Suprapubic skin (tissue), 4 donors: ENCODE measurements at regions not wholly inside any gene's neighbourhood (a gene's known extent, or its start where the extent isn't known, plus 50 kb on each side); places are given as distances from the start of the nearest gene placed in this dataset.

Experiments
- DNase-seq, 2 donors: peaks; one replicate each; pipeline ENCODE4 v3.0.0-alpha.2; 2019; ENCODE audit warnings: low spot score in 2 of 2
- H3K27ac ChIP-seq: fragments of 200-600 bp; sonication (generic); one replicate; pipeline ENCODE4 v1.5.1; 2019
- H3K27me3 ChIP-seq: fragments of 200-600 bp; sonication (generic); one replicate; pipeline ENCODE4 v1.5.1; 2019
- H3K36me3 ChIP-seq: fragments of 200-600 bp; sonication (generic); one replicate; pipeline ENCODE4 v1.5.1; 2019
- H3K4me1 ChIP-seq: fragments of 200-600 bp; sonication (generic); one replicate; pipeline ENCODE4 v1.5.1; 2019
- H3K4me3 ChIP-seq: fragments of 200-600 bp; sonication (generic); one replicate; pipeline ENCODE4 v1.5.1; 2019; ENCODE audit warnings: mild to moderate bottlenecking
- H3K9me3 ChIP-seq: fragments of 200-600 bp; sonication (generic); one replicate; pipeline ENCODE4 v1.5.1; 2019
- EP300 ChIP-seq: sonication (generic); formaldehyde crosslinking; IDR thresholded peaks from one replicate; pipeline ENCODE4 v1.6.1; 2017; ENCODE audit warnings: antibody characterized with exemption
- POLR2A ChIP-seq, 2 donors: fragments of 450-650 bp; IDR thresholded peaks; one replicate each; pipeline ENCODE4 v1.6.1; 2017; ENCODE audit warnings: antibody characterized with exemption in 2 of 2, mild to moderate bottlenecking in 2 of 2, moderate library complexity in 2 of 2
- POLR2AphosphoS5 ChIP-seq, 3 donors: sonication (generic); formaldehyde crosslinking; IDR thresholded peaks; one replicate each; pipeline ENCODE4 v1.6.1; 2017; ENCODE audit warnings: antibody characterized with exemption in 3 of 3
- WGBS: methylation state at CpG from one replicate; pipeline ENCODE4 v1.1.5; 2018; 5-methylcytosine and 5-hydroxymethylcytosine counted together
- TF ChIP-seq, protein P1 (sequence below), 2 donors: fragments of 200-600 bp in 1 of 2; fragments of 450-650 bp in 1 of 2; sonication (generic) in 1 of 2; IDR thresholded peaks; one replicate each; pipeline ENCODE4 v1.5.1; 2016 to 2019; ENCODE audit warnings: antibody characterized with exemption in 2 of 2, mild to moderate bottlenecking in 1 of 2, moderate library complexity in 1 of 2

DNA sequence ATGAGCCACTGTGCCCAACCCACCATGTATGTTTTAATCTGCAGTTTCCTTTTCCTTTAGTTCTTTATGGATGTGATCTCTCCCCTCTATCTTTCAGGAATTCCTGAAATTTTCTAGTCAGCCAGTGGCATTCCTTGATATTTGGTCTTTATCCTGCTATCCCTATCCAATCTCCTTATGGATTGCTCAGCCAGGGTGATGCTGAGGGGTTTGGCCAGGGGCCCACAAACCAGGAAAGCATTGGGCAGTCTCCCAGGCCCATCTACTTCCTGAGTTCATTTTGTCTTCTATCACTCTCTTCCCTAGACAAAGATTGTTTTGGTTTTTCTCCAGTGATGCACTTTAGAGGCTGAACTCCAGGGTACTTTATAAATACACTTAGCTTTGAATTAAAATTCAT lies 115.9 kb downstream of the KATNIP start:
- Histone ChIP-seq H3K27ac (no peak overlapping the region), H3K27me3 (no peaks in the 10 kb centered on the region), H3K4me3 (no peak overlapping the region), H3K9me3 (no peaks in the 10 kb centered on the region), H3K36me3 (no peaks in the 10 kb centered on the region), H3K4me1 (no peaks in the 10 kb centered on the region)
- TF ChIP-seq POLR2AphosphoS5 (IDR thresholded peaks at IDR 0.05) (no peak), EP300 (no peak)
- DNase-seq, result no peak

DNA sequence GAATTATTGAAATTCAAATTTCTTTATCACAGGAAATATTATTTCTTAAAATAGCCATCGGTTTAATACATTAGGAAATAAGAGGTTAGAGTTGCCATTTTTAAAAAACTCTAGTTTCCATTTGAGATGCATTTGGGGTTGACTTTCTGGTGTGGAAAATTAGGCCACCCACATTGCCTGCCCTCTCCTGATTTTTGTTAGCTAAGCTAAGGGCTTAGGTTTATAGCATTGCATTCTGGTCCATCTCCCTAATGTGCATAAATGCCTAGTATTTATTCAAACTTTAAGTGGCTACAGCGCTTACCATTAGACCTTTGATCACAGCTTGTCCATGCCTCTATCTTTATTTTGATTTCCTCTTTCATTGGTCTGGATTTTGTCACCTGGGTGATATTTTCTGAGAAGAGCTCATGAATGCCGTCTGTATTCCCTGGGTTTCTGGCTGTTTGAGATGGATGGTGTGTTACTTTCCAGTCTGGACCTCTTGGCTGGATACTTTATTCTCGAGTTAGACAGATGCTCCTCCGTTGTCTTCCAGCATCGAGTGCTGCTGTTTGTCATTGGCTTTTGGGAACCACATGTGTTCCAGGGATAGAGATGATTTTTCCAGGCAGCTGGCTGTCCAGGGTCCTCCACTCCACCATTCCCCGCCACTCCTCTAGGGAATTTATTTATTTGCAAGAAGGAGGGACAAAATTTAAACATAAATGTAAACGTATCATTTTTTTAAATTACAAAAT lies 120.3 kb downstream of the KATNIP start:
- 78% methylated on average over 8 of the region's 8 CpGs for WGBS
- no peak for DNase-seq
- H3K27ac ChIP-seq, result no peak overlapping the region
- no peaks in the 10 kb centered on the region for H3K36me3 ChIP-seq
- no peaks in the 10 kb centered on the region for H3K27me3 ChIP-seq
- TF ChIP-seq, protein P1, sequence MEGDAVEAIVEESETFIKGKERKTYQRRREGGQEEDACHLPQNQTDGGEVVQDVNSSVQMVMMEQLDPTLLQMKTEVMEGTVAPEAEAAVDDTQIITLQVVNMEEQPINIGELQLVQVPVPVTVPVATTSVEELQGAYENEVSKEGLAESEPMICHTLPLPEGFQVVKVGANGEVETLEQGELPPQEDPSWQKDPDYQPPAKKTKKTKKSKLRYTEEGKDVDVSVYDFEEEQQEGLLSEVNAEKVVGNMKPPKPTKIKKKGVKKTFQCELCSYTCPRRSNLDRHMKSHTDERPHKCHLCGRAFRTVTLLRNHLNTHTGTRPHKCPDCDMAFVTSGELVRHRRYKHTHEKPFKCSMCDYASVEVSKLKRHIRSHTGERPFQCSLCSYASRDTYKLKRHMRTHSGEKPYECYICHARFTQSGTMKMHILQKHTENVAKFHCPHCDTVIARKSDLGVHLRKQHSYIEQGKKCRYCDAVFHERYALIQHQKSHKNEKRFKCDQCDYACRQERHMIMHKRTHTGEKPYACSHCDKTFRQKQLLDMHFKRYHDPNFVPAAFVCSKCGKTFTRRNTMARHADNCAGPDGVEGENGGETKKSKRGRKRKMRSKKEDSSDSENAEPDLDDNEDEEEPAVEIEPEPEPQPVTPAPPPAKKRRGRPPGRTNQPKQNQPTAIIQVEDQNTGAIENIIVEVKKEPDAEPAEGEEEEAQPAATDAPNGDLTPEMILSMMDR (IDR thresholded peaks at IDR 0.05), result no peak
- TF ChIP-seq EP300 (no peak), POLR2AphosphoS5 (IDR thresholded peaks at IDR 0.05) (no peak), POLR2A (IDR thresholded peaks at IDR 0.05) (no peak)
- no peak overlapping the region for H3K4me3 ChIP-seq
- no peaks in the 10 kb centered on the region for H3K9me3 ChIP-seq
- no peaks in the 10 kb centered on the region for H3K4me1 ChIP-seq

DNA sequence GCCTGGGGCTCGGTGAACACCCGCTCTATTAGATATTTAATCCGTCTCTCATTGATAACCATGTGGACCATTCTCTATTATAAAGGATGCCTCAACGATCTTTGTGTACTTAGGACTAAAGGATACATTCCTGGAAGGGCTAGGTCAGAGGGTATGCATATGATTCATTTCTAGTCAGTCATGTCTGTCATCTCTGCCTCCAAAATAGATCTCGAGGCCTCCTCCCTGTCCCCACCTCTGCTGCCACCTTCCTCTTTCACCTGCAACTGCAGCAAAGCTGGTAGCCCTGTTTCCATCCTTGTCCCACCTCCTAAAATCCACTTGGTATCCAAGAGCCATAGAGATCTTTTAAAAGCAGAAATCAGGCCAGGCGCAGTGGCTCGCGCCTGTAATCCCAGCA lies 121.5 kb downstream of the KATNIP start:
- DNase-seq, result no peak
- Histone ChIP-seq H3K36me3 (no peaks in the 10 kb centered on the region), H3K4me1 (no peaks in the 10 kb centered on the region), H3K27ac (no peak overlapping the region), H3K4me3 (no peak overlapping the region), H3K9me3 (no peaks in the 10 kb centered on the region), H3K27me3 (no peaks in the 10 kb centered on the region)
- TF ChIP-seq POLR2AphosphoS5 (IDR thresholded peaks at IDR 0.05) (no peak), EP300 (no peak), POLR2A (IDR thresholded peaks at IDR 0.05) (no peak)
- WGBS, result 94% methylated on average over 8 of the region's 8 CpGs

DNA sequence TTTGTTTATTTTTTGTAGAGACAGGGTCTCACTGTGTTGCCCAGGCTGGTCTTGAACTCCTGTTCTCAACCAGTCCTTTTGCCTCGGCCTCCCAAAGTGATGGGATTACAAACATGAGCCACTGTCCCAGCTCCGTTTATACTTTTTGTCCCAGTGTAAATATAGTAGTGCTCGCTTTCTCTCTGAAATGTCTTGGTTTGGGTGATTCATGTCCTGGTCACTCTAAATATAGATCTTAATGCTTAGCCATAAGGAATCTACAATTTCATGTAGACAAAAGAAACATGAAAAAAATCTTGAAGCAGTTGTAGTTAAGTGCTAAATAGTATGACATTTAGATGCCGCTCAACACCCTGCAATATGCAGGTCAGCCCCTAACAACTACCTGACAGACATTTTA lies 126.9 kb downstream of the KATNIP start:
- peaks cover 36% of the 10 kb centered on the region for H3K36me3 ChIP-seq
- no peak for DNase-seq

DNA sequence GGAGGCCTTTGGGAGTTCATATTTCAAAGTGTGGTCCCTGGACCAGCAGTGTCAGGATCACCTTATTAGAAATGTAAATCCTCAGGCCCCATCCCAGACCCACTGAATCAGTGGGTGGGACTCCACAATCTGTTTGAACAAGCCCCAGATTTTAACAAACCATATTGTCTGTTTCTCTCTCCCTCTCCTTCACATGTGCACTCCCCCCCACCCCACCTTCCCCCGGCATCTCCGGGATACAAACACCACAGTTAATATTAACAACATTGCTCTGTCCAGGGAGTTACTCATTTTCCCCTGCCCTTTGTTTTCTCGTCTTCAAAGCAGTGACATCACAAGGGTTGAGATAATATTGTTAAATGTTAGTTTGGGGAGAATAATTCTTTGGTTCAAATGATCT lies 127.3 kb downstream of the KATNIP start:
- Histone ChIP-seq H3K27me3 (no peaks in the 10 kb centered on the region), H3K36me3 (peaks cover 41% of the 10 kb centered on the region), H3K9me3 (no peaks in the 10 kb centered on the region), H3K4me1 (no peaks in the 10 kb centered on the region), H3K27ac (no peak overlapping the region), H3K4me3 (no peak overlapping the region)
- 83% methylated on average over 3 of the region's 3 CpGs for WGBS
- TF ChIP-seq POLR2A (IDR thresholded peaks at IDR 0.05) (no peak), POLR2AphosphoS5 (IDR thresholded peaks at IDR 0.05) (no peak), EP300 (no peak)
- TF ChIP-seq, protein P1 (IDR thresholded peaks at IDR 0.05), result no peak
- no peak for DNase-seq

More for the DNA sequence above, 126.9 kb downstream of the KATNIP start:
- no peaks in the 10 kb centered on the region for H3K9me3 ChIP-seq
- H3K4me3 ChIP-seq, result no peak overlapping the region
- no peaks in the 10 kb centered on the region for H3K4me1 ChIP-seq
- TF ChIP-seq EP300 (no peak), POLR2AphosphoS5 (IDR thresholded peaks at IDR 0.05) (no peak), POLR2A (IDR thresholded peaks at IDR 0.05) (no peak)
- TF ChIP-seq, protein P1 (IDR thresholded peaks at IDR 0.05), result no peak
- WGBS, result 87% methylated on average over 4 of the region's 4 CpGs
- H3K27ac ChIP-seq, result no peak overlapping the region
- H3K27me3 ChIP-seq, result no peaks in the 10 kb centered on the region

DNA sequence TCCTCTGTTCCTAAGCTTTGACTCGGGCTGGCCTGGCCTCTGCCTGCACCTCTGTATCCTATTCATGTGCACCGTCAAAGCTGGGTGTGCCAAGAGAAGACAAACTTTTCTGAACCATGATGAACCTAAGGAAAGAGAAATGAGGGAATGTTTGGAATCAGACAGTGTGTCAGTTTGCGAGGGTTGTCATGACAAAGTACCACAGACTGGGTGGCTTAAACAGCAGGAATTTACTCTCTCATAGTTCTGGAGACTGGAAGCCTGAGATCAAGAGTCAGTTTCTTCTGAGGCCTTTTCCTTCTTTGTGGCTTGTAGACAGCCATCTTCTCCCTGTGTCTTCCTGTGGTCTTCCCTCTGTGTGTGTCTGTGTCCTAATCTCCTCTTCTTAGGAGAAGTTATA lies 129.0 kb downstream of the KATNIP start:
- H3K36me3 ChIP-seq, result peaks cover 47% of the 10 kb centered on the region
- TF ChIP-seq EP300, result no peak
- no peak for TF ChIP-seq POLR2A (IDR thresholded peaks at IDR 0.05)
- TF ChIP-seq, protein P1 (IDR thresholded peaks at IDR 0.05), result no peak
- no peak for TF ChIP-seq POLR2AphosphoS5 (IDR thresholded peaks at IDR 0.05)
- no peak overlapping the region for H3K4me3 ChIP-seq
- H3K4me1 ChIP-seq, result no peaks in the 10 kb centered on the region
- WGBS, result 95% methylated on average over 3 of the region's 3 CpGs
- H3K9me3 ChIP-seq, result no peaks in the 10 kb centered on the region
- H3K27me3 ChIP-seq, result no peaks in the 10 kb centered on the region
- no peak overlapping the region for H3K27ac ChIP-seq
- DNase-seq, result no peak
